ENCODE measurements at regions not wholly inside any gene's neighbourhood (a gene's known extent, or its start where the extent isn't known, plus 50 kb on each side); places are given as distances from the start of the nearest gene placed in this dataset.

DNA sequence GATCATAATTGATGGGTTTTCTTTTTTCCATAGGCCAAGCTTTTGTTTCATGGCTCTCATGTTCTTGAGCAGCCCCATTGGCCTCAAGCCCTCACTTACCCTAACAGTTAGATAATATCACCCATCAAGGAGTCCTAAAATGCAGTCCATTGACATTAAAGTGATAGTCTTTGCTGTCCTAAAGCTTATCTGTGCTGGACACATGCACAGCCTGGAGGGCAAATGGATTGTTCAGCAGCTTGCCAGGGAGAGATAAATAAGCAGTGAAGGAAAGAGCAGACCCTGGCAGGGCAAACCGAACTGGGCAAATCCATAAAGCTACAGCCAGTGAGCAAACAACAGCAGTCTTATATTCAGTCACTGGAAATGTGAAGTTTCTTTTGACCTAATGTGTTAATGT is 199.6 kb upstream of the MID1 start:
- no peak for DNase-seq

DNA sequence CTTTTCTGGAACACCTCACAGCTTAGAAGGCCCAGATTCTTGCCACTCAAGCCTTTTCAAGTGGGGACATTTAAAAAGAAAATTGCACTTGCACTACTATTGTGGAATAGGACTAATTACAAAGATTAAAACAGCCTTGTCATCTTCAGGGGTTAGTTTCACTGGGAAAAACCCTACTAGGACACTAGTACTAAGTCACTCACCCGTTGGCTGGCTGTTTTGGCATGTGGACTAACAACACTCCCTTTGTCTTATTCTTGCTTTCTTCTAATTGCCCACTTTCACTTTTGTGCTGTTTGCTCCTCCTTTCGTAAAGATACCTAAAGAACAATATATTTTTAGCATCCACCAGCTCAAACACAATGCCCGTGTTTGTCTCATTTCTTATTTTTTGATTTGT is 200.9 kb upstream of the MID1 start:
- no peak for DNase-seq

DNA sequence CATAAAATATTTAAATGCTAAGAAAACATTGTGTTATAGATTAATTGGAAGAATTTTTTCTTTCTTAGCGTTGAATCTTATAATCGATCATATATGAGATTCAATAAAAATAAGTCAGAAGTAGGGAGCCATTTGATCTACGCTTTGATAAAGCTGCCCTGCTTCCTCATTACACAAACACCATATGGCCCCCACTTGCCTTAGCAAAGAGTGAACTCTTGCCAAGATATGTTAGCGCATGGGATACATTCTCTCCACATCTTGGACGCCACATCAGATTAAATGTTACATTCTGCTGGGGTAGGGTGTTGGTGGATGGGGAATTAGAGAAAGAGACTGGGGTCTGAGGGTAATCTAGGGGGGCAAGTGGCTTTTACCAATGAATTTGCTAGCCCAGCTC is 207.7 kb upstream of the MID1 start:
- no peak for DNase-seq

DNA sequence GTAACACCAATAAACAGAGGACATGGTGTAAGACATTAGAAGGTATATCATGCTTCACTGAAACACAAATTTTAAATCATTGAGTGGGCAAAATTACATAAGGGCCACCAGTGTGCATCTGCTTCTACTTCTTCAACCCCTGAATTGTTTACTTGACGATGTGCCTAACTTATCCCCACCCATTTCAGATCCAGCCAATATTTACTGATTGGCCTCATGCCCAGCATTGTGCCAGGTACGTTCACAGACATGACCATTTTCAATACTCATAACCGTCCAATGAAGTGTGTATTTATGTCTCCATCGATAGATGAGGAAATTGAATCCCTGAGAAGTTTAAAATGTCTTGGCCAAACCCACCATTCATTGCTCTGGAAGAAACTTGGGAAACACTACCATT is 208.3 kb upstream of the MID1 start:
- no peak for DNase-seq

DNA sequence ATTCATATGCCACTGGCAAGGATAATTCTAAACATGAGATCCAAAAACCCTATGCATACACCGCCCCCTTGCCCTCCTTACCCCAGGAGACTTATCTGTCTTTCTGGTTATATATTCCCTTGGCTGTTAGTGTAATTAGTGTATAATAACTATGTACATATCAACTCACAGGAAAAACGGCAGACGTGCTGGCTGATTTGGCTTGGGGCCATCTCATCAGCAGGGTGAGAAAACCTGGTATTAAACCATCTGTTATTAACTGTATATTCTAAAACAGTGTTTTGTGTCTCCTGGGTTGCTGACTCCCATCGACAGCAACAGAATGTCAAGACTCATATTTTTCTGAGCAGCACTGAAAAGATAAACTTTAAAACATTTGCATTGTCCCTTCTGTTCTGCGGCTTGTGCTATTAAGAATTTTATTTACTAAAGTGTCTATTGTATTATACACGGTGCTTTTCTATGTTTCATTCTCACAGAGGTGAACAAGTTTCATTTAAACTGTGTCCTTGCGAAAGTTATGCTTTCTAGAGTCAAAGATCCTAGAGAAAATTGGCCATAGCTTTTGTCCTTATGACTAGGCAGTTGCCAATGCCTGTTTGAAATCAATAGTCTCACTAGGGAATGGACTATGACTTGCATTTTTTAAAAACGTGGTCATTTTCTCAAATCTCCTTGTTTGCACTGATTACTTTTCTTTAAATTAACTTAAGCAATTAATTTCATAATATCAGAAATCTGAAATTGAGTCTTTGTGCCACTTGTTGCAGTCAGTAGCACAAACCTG is 211.5 kb upstream of the MID1 start:
- DNase-seq: no peak

DNA sequence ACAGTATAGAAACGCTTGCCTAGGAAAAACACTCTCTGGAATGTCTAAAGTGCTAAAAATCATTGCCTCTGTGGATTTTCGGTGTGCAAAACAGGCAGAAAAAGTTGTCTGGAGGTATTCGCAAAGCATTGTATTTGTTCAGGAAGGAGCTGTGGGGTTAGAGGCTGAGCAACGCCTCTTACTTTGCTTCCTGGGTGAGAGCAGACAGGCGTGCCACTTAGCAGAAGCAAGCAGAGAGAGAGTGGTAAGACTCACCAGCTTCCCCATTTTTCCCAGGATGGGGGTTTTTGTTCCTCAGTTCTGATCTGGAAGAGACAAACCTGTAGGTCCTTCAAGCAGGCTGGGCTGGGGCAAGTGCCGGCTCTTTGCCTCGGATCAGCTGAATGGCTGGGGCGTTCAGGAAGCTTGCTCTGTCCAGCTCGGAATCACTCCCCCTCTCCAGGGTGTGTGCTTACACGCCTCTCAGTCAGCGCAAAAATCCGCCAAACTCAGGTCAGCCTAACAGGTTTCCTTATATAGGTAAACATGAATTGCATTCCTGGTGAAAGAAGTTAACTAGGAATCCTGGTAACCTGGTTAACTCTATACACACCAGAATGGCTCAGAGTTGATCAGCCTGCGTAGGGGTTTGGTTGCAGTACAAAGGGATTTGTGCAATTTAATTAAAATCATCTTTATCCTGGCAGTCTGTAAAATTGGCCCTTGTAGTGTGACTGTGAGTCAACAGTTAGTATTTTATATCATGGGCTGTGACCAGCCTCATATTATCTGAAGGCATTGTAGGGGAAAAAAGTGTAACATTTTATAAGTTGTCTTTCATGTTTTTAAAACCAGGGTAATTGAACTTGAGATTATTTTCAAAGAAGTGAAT is 213.1 kb upstream of the MID1 start:
- no peak for DNase-seq

DNA sequence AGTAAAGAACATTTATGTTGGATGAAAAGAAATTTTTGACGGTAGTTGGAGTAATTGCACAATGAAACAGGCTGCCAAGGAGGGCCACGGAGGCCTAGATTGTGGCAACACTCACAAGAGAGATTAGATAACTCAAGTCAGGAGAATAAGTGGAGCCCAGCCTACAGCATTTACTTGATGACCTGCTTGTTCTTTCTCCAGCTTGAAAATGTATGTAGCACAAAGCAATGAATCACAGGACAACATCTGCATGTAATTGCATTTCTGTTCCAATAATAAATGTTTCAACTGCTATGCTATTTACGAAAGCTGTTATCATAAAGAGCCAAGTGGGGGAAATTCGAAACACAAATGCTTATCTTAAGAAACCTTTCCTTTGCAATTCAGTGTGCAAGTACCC is 221.2 kb upstream of the MID1 start:
- no peak for DNase-seq

DNA sequence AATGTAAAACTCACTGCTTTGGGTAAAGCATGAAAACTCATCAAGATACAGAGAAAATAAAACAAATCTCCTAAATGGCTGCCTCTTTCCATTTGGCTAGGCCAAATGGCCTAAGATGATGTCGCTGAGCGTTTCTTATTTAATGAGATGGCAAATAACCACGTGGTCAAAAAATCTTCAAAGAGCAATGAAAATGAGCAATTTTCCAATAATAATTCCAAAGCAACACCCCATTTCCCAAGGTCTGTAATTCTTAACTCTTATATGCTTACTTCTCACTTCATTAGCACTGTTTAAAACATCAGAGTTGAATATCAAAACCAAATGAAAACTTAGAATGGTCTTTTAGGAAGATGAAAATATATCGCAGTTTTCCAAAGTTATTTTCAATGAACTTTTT is 222.3 kb upstream of the MID1 start:
- DNase-seq: no peak

DNA sequence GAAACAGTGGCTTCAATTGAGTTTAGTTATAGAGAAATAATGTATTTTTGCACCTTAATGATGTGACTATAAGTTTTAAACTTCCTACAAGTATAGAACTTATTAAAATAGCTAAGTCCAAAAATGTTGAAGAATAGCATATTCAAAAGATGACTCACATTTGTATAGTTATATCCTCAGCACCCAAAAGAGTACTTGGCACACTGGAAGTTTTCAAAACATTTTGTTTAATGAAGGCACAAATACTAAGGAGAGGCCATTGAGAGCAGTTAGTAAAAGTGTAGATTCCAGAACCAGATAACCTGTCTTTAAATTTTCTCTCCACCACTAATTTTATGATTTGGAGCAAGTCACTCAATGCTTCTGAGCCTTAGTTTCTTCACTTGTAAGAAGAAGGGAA is 226.9 kb upstream of the MID1 start:
- no peak for DNase-seq

DNA sequence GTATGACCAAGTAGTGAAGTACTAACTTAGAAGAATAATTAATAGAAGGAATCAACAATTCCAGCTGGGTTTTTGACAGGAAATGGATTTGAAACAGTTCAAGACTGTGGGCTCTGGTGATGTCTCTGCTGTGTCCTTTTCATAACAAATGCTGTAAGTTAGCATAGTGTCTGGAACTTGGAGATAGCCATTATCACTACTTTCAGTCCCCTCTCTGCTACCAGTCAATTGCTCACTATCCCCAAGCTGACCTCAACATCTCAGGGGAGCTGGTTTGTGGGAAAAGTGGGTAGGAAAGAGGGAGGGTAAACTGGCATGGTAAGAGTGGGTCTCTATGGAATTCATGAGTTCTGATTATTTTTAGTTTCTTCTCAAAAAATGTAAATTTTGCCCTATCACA is 231.4 kb upstream of the MID1 start:
- no peak for DNase-seq

DNA sequence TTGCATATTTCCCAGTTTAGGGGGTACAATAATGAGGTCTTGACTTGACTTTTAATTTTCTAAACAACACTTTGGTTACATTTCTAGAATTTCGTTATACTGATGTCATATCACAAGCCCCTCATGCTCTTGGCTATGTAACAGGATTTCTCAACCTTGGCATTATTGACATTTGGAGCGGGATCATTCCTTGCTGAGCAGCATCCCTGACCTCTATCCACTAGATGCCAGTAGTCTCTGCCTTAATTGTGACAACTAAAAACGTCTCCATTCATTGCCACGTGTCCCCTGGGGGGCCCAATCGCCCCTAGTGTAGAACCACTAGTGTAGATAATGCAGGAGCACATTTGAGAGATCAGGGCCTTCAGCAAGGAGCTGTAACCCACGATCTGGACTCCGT is 234.2 kb upstream of the MID1 start:
- DNase-seq: no peak

DNA sequence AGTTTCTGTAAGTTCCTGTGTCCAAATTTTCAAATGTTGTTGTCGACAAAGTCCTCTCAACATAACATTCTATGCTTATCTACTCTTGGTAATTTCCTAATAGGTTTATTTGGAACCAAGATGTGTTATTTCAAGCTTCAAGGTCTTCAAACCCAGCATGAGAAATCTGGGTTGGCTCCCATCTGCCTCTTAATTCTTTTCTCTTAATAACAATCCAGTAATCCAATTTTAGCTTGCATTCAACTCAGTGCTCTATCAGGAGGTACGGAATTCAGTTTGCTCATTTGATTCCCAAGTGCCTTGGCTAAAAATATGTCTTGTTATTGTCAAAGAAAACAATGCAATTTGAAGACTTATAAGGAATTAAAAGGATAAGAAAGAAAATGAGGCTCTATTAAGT is 235.5 kb upstream of the MID1 start:
- DNase-seq: no peak

DNA sequence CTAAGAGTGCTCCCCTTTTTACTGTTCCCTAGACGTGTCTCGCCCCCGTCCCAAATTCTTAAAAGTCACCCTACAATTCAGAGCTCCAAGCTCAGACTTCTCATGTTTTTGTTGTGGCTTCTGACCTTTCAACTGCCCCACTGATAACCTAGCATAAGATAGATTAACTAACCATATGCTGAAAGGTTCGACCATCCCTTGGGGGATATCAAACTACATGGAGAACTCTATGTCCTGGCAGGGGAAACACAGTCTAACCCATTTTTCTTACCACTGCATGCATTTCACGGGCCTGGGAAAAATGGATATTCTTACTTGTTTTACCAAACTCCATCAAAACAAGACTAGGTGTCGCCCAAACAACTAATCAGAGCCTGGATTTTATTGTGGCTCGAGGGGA is 236.4 kb upstream of the MID1 start:
- DNase-seq: no peak

DNA sequence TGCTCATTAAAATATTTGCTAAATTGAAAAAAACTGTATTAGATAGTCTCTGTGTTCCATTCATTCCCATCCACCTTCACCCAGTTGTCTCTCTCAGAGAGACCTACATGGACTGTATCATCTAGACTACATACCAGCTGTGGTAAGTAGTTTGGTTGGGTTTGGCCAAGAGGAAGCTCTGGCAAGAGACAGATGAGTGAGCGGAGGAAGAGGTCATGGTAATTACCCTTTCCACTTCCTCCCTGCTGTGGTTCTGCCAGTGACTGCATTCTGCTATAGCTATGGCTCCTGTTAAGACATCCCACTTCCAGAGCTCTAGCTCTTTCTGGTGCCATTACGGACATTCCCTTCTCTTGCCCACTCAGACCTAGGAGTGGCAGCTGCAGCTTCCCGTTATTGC is 239.0 kb upstream of the MID1 start:
- DNase-seq: no peak

DNA sequence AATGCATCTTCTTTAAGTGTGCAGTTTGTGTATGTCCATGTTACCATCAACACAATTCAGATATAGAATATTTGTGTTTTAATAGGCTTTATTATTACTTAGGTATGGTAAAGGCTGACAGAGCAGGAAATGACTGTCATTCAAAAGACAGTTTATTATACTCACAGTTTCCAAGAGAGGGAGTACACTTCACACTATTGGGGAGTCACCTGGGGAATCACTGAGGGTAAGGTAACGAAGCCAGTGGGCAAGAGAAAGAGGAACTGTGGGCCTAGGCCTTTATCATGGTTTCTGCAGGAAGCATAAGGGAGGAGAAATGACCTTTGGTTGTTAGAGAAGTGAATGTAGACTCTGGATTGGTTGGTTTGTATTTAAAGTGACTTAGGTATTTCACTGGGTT is 235.1 kb upstream of the HCCS start:
- no peak for DNase-seq

DNA sequence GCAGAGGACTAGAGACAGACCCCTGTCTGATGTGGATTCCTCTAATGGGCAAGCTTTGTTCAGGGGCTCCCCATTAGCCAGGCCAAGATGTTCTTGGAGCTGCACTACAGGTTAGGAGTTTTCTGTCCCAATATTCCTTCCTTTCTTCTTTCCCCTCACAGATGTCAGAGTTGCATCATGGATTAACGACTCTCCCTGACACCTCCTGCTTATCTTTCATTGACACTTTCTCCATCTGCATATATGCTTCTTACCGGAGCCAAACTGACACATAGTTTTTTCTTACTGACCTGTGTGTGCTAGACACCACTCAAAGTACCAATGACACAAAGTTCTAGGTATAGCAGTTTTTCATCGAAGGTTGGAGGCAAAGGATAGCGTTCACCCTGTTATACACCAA is 228.6 kb upstream of the HCCS start:
- no peak for DNase-seq

DNA sequence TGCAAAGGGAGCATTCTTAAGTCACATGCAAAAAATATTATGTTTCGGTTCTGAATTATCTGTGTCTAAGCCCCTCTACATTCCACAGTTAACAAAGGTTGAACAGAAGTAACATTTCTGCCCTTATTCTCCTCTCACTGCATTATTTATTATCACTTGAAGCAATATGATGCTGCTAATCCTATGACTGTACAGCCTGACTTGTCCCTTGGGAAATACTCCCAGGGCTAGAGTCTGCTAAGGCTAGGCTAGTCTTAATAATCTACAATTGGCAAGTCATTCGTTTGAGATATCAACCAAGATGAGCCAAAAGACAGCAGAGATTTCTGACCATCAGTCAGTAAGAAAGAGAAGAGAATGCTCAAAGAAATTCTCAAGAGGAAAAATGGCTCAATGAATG is 226.9 kb upstream of the HCCS start:
- DNase-seq: no peak

DNA sequence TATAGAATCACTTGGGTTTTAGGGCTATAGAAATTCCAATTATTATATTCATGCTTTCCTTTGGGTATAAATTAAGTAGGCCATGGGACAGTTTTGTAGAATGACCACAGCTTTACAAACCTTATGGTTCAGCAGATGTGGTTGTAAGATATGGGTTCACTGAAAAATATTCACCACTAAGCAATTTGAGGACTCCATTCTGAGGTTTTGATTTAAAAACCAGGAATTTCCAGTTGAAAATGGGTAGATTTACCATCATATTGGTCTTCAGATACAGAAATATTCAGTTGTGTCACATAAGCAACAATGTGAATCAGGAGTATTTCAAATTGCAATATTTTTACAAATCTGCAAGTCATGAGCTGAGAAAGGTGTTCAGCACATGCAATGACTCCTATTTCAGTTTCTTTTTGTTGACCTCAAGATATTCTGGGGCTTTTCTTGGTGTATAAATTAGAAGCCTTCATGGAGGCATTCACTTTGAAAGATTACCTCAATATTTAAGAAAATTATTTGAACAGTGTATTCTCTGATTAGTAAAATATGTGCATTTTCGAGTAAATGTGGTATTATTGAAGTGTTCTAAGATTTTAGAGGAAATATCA is 218.4 kb upstream of the HCCS start:
- DNase-seq: no peak

DNA sequence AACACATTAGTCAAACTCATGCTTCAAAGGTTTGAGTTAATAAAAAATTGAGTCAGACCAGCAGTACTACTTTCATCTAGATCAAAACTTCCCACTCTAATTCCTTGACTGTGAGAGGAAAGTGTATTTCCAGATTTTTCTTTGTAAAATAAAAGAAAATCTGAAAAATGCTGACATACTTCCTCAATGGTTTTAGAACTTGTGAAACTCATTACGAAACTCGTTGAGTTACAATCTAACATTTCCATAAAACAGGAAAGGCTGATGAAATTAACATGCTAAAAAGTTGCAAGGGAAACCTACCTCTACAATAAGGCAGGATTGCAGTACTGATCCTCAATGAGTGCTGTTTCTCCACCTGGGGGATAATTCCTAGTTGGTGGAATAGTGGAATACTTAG is 217.8 kb upstream of the HCCS start:
- no peak for DNase-seq

DNA sequence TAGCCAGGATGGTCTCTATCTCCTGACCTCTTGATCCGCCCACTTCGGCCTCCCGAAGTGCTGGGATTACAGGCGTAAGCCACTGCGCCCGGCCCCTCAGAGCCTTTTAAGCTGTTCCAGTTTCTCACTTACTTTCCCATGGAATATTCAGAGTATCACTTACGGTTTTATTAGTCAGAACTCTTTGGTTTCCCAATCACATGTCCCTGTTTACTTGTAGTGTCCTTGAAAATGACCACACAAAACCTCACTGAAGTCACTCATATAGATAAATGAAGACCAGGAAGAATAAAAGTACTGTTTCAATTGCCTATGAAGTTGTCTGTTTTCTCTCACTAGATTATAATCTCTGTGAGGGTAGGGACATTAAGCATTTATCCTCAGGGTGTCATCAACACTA is 217.2 kb upstream of the HCCS start:
- DNase-seq: no peak

DNA sequence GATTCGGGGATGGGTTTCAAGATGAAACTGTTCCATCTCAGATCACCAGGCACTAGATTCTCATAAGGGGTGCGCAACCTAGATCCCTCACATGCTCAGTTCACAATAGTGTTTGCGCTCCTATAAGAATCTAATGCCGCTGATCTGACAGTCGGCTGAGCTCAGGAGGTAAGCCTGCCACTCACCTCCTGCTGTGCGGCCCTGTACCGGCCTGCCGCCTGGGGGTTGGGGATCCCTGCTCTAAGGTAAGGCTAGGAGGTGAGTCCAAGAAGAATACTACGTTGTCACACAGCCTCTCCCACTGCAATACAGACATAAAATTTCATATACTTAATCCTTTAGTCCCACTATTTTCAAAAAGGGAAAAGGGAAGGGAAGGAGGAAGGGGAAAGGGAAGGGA is 213.4 kb upstream of the HCCS start:
- DNase-seq: no peak

DNA sequence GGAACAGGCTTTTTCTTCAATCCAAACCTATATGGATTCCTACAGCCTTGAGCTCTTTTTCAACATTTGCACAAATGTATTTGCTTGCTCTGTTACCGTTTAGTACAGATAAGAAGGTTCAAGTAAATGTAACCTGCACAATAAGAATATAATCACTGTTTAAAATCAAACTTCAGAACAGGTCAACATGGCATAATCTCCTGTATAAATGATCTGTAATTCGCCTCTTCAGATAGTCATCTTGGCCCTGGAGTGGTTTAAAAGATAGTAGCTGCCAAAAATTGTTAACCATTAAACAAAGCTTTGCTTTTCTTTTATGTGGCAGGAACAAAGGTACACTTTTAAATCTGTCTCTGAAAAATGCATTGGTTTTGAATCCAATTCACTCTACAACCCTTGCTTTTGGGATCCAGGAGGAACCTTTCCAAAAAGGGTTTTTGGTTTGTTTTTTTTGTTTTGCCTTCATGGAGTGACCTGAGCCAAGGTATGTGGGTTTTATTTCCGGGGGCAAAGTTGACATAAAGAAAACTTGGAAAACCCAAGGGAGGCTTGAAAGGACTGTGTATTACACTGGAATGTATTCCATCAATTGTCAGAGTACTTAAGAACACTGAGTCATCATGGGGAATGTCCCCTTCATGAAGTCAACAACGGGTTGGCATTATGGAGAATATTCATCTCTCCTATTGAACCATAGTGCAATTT is 210.4 kb upstream of the HCCS start:
- no peak for DNase-seq

DNA sequence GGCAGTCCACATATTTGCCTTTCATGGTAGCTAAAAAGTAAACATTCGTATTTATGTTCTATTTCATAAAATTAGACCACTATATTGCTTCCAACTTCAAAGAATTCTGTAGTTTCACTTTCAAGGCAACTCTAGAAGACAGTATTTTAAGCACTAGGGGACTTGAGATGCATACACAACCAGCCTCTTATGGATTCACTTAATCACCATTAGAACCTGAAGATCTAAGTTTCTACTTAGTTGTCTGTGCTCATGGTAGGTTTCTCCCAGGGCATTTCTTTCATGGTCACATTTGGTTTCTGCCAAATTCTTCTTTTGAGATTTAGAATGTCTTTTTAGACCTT is 209.9 kb upstream of the HCCS start:
- no peak for DNase-seq

DNA sequence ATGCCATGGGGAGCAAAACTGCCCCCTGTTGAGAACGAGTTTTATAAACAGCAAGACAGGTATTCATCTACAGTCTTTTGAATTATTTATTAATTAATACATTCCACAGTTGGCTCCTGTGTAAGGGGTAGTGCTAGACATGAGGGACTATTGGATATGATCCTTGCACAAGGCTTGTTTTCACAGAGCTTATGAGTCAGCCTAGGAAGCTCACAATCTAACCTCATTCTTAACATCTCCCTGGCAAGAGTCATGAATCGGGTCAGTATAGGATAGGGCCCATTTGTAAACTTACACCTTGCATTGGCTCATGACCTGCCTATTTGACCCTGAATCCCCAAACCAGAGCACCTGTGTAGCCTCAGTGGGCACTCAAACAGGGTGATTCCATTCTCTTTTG is 209.1 kb upstream of the HCCS start:
- DNase-seq: no peak

Data from activated CD4-positive, alpha-beta T cell treated with anti-CD3 and anti-CD28 coated beads, Interleukin-2, amount 50 U/mL, for 48 hours (primary cell).